GDM1 (cell line): ENCODE measurements at regions not wholly inside any gene's neighbourhood (a gene's known extent, or its start where the extent isn't known, plus 50 kb on each side); places are given as distances from the start of the nearest gene placed in this dataset.
"Not testable (repeated sequence)": the region's sequence is repeated elsewhere in the genome, so short reads cannot be mapped to it uniquely, and the experiment has no call there.

Experiments
- DNase-seq: peaks from one replicate; lab custom pipeline; 2025; lab: John Stamatoyannopoulos, UW

DNA sequence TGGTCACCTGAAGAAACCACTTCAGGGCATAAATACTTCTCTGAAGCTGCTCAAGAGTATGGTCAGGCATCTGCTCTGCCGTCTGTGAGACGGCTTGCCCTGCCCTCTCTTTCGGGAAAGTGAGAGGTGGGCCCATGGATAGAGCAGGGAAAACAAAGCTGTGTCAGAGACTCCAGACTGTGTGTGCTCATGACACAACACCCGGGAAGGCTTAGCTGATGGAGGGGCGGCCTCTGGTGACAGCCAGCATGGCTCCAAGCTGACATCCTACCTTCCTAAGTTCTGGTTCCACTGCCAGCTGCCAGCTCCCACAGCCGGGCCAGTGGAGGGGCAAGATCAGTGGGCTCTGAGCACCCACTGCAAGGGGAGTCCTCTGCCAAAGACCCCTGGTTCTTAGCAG lies 215.3 kb downstream of the ANKRD30B start:
- no peak for DNase-seq

DNA sequence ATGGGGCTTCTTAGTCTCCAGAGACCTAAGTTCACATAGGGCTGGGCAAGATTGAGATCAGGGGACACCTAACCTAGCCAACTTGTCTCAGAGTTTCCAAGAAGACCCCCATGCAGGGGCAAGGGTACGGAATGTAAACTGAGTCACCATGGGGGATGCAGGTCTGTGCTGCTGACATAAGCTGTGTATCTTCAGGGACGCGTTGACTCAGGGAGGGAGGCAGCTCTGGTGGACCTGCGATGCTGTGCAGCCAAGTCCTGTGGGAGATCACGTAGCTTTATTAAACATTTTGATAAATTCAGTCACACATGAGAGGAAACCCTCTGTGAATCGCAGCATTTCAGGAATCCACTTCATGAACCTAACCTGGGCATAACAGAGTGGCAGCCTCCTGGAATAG lies 216.0 kb downstream of the ANKRD30B start:
- DNase-seq: no peak

DNA sequence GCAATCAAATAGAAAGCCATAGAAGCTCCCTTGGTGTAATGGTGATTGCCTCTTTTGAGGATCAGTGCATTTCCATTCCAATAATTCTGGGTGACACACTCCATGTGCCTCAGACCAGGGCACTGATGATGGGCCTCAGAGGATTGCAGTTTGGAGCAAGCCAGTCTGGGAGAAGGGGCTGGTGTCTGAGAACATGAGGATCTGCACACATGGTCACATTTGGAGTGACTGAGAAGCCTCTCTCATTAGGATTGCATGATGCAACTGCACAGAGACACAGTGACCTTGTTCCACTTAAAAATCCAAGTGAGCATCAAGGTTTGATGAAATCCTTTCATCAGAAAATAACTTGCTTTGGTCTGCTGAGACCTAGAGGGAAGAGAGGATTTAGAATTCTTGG lies 216.4 kb downstream of the ANKRD30B start:
- DNase-seq: no peak

GRCh38 chr18:14964976-14965375 lies 217.0 kb downstream of the ANKRD30B start:
- not testable (repeated sequence) for DNase-seq

- DNase-seq: no peak
These were observed 217.6 kb downstream of the ANKRD30B start for GRCh38 chr18:14965553-14965952.

DNA sequence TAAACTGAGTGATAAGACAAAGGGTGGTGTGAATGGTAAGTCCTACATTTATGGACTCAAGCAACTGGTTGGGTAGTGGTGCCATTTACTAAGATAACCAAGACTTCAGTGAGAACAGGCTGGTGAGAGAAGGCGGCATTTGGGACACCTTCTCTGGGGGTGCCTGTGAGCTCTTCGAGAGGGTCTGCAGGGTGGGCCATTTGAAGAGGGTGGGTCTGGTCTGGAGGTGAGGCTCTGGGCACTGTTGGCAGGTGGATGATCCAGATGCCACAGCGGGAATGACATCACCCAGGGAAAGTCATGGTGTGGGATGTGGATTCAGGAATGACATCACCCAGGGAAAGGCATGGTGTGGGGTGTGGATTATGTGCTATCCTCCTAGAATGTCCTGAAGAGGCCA lies 219.3 kb downstream of the ANKRD30B start:
- DNase-seq: not testable (repeated sequence)

DNA sequence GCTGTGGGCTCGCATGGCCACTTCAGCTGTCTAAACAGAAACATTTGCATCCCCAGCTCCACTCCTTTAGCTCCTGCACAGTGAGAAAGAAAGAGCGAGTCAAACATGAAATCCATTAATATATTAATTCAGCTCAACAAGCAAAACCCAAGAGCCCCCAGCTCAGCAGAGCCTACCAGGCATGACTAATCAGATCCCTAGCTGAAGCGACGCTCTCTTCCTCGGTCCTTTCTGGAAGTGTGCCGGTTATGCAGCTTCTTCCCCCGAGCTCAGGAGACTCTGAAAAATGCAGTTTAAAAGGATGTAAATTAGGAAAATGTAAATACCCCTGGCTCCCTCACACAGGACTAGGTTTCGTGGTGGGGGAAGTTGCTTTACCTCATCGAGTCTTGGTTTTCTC lies 221.5 kb downstream of the ANKRD30B start:
- no peak for DNase-seq

GRCh38 chr18:14970027-14970426 lies 222.1 kb downstream of the ANKRD30B start:
- no peak for DNase-seq

GRCh38 chr18:14971461-14972185 lies 223.7 kb downstream of the ANKRD30B start:
- DNase-seq: no peak

- DNase-seq: not testable (repeated sequence)
These were observed 225.4 kb downstream of the ANKRD30B start for GRCh38 chr18:14973421-14973820.

DNA sequence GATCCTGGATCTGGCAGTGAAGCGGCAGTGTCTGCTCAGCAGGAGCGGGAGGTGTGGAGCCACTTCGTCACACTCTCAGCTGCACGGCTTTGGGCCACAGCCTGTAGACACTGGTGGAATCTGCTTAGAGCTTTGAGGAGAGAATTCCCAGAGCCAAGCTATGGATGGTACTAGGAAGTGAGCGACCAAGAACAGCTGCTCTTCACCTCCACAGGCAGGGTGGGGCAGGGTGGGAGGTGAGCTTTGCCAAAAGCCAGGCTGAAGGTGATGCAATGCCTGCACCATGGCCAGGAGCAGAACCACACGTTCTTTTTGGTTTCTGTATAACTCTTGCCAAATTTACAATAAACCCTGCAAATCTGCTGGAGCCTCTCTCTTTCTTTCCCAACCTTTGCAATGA lies 226.1 kb downstream of the ANKRD30B start:
- no peak for DNase-seq

DNA sequence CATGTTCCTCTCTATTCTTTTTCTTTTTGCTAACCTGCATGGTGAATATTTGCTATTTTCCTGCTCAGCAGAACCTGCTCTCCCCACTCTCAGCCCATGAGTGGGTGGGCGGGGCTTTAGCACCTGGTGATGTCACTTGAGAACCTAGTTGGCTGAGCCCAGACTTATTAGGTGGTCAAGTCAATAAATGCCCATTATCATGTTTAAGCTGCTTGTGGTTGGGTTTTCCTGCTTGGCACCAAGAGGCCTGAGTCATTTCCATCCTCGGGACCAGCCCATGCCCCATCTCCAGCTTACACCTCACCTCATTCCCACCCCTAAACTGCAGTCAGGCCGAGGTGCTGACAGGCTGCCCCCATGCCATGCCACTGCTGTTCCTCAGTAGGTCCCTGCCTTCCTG lies 226.6 kb downstream of the ANKRD30B start:
- no peak for DNase-seq

- no peak for DNase-seq
These were observed 227.5 kb downstream of the ANKRD30B start for GRCh38 chr18:14975431-14975830.

GRCh38 chr18:14976736-14977430 lies 228.9 kb downstream of the ANKRD30B start:
- no peak for DNase-seq

DNA sequence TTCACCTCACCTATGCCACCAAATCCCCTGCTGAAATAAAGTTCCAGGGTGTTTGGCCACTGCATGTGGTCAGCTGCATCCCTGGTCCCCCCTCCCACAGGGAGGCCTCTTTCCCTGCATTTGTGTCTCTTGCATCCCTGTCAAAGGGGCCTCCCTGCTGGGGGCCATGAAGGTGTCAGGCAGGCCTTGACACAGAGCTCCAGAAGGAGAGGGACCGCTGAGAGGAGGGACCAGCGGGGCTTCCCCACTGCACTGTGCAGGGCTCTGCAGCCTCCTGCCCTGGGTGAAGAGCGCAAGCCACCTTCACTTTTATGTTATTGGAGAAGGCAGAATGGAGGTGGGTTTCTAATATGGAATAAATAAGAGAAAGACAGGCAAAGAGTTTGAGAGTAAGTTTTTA lies 230.2 kb downstream of the ANKRD30B start:
- no peak for DNase-seq

DNA sequence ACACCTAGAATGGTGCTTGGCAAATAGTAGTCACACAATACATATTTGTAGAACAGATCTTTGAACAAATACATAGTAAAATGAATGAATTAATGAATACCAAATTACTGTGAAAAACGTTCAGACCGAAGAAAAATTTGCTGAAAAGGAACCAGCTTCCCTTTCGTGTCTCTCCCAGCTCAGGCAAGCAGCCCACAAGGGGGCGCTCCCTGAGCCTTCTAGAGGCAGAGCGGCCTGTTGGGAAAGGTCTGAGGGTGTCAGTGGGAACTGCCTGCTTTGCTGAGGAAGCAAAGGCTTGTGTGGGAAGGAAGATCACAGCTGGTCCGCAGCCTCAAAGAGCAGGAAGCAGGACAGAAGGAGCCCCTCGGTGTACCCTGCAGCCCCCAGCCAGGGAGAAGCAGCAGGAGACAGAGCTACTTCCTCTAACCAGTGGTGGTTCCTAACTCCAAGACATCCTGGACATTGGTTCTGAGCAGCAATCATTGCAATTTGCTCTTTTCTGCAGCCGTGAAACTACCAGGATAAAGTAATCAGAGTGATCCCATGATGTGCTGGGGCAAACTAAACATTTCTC lies 231.1 kb downstream of the ANKRD30B start:
- DNase-seq: peak; percentile 4

DNA sequence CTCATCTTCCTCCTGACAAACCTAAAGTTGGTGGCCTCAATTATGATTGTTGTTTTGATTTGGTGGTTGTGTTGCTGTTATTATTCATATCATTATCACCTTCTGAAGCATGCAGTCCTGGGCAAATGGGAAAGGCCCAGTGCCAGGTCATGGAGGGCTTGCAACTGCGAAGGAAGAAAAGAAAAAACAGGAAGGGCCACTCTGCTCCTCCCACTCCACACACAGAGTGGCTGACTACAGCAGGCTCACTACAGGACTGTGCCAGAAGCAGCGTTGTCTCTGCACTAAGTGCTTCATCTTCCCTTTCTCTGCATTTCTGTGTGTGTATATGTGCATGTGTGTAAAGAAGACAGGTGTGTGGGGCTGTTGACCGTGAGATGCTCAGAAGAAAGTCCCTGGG lies 231.9 kb downstream of the ANKRD30B start:
- no peak for DNase-seq

GRCh38 chr18:14984531-14984930 lies 236.6 kb downstream of the ANKRD30B start:
- not testable (repeated sequence) for DNase-seq

DNA sequence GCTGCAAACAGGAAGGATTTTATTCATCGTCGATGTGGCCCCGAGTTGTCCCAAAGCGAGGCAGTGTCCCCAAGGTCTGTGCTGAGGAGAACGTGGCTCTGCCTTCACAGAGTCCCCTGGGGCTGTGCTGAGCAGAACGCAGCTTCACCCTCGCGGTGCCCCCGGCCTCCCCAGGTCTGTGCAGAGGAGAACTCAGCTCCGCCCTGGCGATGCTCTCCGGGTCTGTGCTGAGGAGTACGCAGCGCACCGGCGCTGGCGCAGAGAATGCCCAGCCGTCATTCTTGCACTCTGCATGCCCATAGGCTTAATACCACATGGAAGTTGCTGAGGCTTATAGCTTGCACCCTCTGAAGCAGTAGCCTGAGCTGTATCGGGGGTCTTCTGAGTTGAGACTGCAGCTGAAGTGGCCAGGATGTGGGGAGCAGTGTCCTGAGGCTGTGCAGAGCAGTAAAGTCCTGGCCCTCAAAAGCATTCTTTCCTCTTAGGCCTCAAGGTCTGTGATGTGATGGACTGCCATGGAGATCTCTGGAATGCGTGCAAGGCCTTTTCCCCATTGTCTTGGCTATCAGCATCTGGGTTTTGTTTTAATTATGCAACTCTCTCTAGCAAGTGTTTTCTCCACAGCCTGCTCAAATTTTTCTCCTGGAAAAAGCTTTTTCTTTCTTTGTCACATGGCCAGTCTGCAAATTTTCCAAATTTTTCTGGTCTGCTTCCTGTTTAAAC lies 237.5 kb downstream of the ANKRD30B start:
- not testable (repeated sequence) for DNase-seq

GRCh38 chr18:14987377-14987776 lies 239.4 kb downstream of the ANKRD30B start:
- not testable (repeated sequence) for DNase-seq

GRCh38 chr18:14987960-14988710 lies 240.2 kb downstream of the ANKRD30B start:
- DNase-seq: not testable (repeated sequence)

- DNase-seq: not testable (repeated sequence)
These were observed 241.6 kb downstream of the ANKRD30B start for GRCh38 chr18:14989569-14989968.
